ENCODE measurements at regions not wholly inside any gene's neighbourhood (a gene's known extent, or its start where the extent isn't known, plus 50 kb on each side); places are given as distances from the start of the nearest gene placed in this dataset.

DNA sequence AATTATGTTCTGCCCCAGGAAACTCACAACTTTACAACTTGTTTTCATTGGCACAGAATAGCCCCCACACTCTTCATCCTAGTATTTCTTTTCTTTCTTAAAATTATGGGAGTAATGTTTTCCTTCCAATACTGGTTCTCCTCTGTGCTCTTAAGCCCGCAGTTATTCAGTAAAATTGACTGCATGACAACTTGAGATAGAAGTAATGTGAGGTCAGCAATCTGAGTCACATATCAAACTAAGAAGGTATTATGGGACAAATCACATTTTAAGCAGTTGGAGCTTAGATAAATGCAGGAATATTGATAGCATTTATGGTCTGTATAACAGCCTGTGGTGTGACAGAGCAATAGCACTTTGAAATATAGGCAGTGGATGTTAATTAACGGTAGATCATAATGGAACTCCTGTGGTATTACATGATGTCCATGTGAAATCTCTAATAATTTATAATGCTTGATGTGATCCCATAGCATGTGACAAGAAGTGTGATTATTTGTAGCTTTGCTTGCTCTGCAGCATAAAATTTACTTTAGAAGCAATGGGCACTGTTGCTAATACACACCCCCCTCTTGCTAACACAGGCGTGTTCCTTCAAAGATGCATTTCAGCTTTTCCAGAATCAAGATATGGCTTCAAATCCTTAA, 351.4 kb upstream of the CDH20 start:
- H3K4me3 ChIP-seq (replicated peaks in 1 of 4; ENCODE audit: control extremely low read depth in 1 of 4, insufficient read depth in 1 of 4, low read depth in 3 of 4, low read length in 4 of 4) = no peak overlapping the region
- no peaks in the 10 kb centered on the region for H3K79me2 ChIP-seq (ENCODE audit: control insufficient read depth, insufficient read depth, low read length)
- peak in 1 of 2 donors; percentile 51 for DNase-seq (ENCODE audit: low read depth in 2 of 2)
- no peaks in the 10 kb centered on the region for H4K20me1 ChIP-seq (ENCODE audit: control insufficient read depth, extremely low read depth, insufficient read depth, low read length)
- no peaks in the 10 kb centered on the region for H3K4me1 ChIP-seq (ENCODE audit: control insufficient read depth, extremely low read depth, insufficient read depth, low read length)
- no peak overlapping the region for H3K27ac ChIP-seq (ENCODE audit: insufficient read depth, low read length)
- TF ChIP-seq, protein P1, sequence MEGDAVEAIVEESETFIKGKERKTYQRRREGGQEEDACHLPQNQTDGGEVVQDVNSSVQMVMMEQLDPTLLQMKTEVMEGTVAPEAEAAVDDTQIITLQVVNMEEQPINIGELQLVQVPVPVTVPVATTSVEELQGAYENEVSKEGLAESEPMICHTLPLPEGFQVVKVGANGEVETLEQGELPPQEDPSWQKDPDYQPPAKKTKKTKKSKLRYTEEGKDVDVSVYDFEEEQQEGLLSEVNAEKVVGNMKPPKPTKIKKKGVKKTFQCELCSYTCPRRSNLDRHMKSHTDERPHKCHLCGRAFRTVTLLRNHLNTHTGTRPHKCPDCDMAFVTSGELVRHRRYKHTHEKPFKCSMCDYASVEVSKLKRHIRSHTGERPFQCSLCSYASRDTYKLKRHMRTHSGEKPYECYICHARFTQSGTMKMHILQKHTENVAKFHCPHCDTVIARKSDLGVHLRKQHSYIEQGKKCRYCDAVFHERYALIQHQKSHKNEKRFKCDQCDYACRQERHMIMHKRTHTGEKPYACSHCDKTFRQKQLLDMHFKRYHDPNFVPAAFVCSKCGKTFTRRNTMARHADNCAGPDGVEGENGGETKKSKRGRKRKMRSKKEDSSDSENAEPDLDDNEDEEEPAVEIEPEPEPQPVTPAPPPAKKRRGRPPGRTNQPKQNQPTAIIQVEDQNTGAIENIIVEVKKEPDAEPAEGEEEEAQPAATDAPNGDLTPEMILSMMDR (conservative IDR thresholded peaks at IDR 0.05 in 1 of 2, IDR thresholded peaks at IDR 0.05 in 1 of 2; ENCODE audit: low read depth in 1 of 2, low read length in 2 of 2) = no peak
- no peak for TF ChIP-seq EZH2 (IDR thresholded peaks at IDR 0.05; ENCODE audit: low read length, missing control alignments)
- H3K9ac ChIP-seq (ENCODE audit: insufficient read depth, low read length) = no peak overlapping the region
- H3K4me2 ChIP-seq (ENCODE audit: extremely low read depth, insufficient read depth, low read length) = no peak overlapping the region
- H2AFZ ChIP-seq (ENCODE audit: low read length) = no peak overlapping the region
- H3K36me3 ChIP-seq (ENCODE audit: control insufficient read depth, insufficient read depth, low read length) = no peaks in the 10 kb centered on the region
- no peaks in the 10 kb centered on the region for H3K9me3 ChIP-seq (ENCODE audit: control insufficient read depth, insufficient read depth, low read depth, low read length)
- no peaks in the 10 kb centered on the region for H3K27me3 ChIP-seq (ENCODE audit: control insufficient read depth, insufficient read depth, low read length)

DNA sequence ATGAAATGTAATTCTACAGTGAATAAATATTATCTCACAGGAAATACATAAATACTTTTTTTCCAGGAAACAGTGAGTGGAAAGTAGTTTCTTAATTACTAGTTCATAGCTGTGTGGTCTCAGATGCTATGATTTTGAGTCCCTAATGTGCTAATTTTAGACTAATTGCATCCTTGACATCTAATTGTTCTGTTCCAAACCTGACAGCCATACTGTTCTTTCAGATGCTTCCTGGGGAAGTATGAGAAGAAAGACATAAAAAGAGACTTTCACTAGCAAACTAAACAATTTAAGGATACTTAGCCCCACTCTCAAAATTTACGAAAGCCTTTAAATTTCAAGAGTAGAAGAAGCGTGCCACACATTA, 350.9 kb upstream of the CDH20 start:
- TF ChIP-seq, protein P1 (conservative IDR thresholded peaks at IDR 0.05 in 1 of 2, IDR thresholded peaks at IDR 0.05 in 1 of 2; ENCODE audit: low read depth in 1 of 2, low read length in 2 of 2) = no peak
- TF ChIP-seq EZH2 (IDR thresholded peaks at IDR 0.05; ENCODE audit: low read length, missing control alignments) = no peak
- H3K79me2 ChIP-seq (ENCODE audit: control insufficient read depth, insufficient read depth, low read length) = no peaks in the 10 kb centered on the region
- DNase-seq (ENCODE audit: low read depth in 2 of 2) = no peak
- no peaks in the 10 kb centered on the region for H3K36me3 ChIP-seq (ENCODE audit: control insufficient read depth, insufficient read depth, low read length)
- H3K4me1 ChIP-seq (ENCODE audit: control insufficient read depth, extremely low read depth, insufficient read depth, low read length) = no peaks in the 10 kb centered on the region
- H3K4me2 ChIP-seq (ENCODE audit: extremely low read depth, insufficient read depth, low read length) = no peak overlapping the region
- H2AFZ ChIP-seq (ENCODE audit: low read length) = no peak overlapping the region
- H3K9ac ChIP-seq (ENCODE audit: insufficient read depth, low read length) = no peak overlapping the region
- H4K20me1 ChIP-seq (ENCODE audit: control insufficient read depth, extremely low read depth, insufficient read depth, low read length) = no peaks in the 10 kb centered on the region
- no peaks in the 10 kb centered on the region for H3K9me3 ChIP-seq (ENCODE audit: control insufficient read depth, insufficient read depth, low read depth, low read length)
- H3K27me3 ChIP-seq (ENCODE audit: control insufficient read depth, insufficient read depth, low read length) = no peaks in the 10 kb centered on the region
- no peak overlapping the region for H3K4me3 ChIP-seq (replicated peaks in 1 of 4; ENCODE audit: control extremely low read depth in 1 of 4, insufficient read depth in 1 of 4, low read depth in 3 of 4, low read length in 4 of 4)
- H3K27ac ChIP-seq (ENCODE audit: insufficient read depth, low read length) = no peak overlapping the region

DNA sequence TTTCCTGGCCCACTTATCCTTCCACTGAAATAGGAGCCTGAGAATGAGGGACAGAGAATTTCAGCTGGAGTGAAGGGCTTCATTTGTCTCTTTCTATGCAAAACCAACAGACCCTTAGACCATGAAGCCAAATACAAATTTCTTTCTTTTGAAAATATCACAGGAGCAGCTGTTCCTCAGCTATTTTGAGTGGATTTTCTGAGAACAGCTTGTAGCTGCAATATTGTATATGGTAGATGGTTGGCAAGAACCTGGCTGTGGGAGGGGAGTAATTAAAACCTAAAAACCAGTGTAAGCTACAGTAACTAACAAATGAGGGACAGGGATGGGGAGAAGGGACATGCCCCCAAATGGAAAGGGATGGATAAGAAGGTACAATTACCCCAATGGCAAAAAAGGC, 350.3 kb upstream of the CDH20 start:
- no peaks in the 10 kb centered on the region for H3K9me3 ChIP-seq (ENCODE audit: control insufficient read depth, insufficient read depth, low read depth, low read length)
- H3K27me3 ChIP-seq (ENCODE audit: control insufficient read depth, insufficient read depth, low read length) = no peaks in the 10 kb centered on the region
- H2AFZ ChIP-seq (ENCODE audit: low read length) = no peak overlapping the region
- H3K4me2 ChIP-seq (ENCODE audit: extremely low read depth, insufficient read depth, low read length) = no peak overlapping the region
- DNase-seq (ENCODE audit: low read depth in 2 of 2) = no peak
- no peak overlapping the region for H3K27ac ChIP-seq (ENCODE audit: insufficient read depth, low read length)
- no peaks in the 10 kb centered on the region for H3K36me3 ChIP-seq (ENCODE audit: control insufficient read depth, insufficient read depth, low read length)
- H3K9ac ChIP-seq (ENCODE audit: insufficient read depth, low read length) = no peak overlapping the region
- no peak for TF ChIP-seq EZH2 (IDR thresholded peaks at IDR 0.05; ENCODE audit: low read length, missing control alignments)
- TF ChIP-seq, protein P1 (conservative IDR thresholded peaks at IDR 0.05 in 1 of 2, IDR thresholded peaks at IDR 0.05 in 1 of 2; ENCODE audit: low read depth in 1 of 2, low read length in 2 of 2) = no peak
- H3K79me2 ChIP-seq (ENCODE audit: control insufficient read depth, insufficient read depth, low read length) = no peaks in the 10 kb centered on the region
- H3K4me1 ChIP-seq (ENCODE audit: control insufficient read depth, extremely low read depth, insufficient read depth, low read length) = no peaks in the 10 kb centered on the region
- no peaks in the 10 kb centered on the region for H4K20me1 ChIP-seq (ENCODE audit: control insufficient read depth, extremely low read depth, insufficient read depth, low read length)
- H3K4me3 ChIP-seq (replicated peaks in 1 of 4; ENCODE audit: control extremely low read depth in 1 of 4, insufficient read depth in 1 of 4, low read depth in 3 of 4, low read length in 4 of 4) = no peak overlapping the region

All from fibroblast of lung (primary cell).